Adipocyte (in vitro differentiated cells): ENCODE measurements at regions not wholly inside any gene's neighbourhood (a gene's known extent, or its start where the extent isn't known, plus 50 kb on each side); places are given as distances from the start of the nearest gene placed in this dataset.
"Not testable (repeated sequence)": the region's sequence is repeated elsewhere in the genome, so short reads cannot be mapped to it uniquely, and the experiment has no call there.

Experiments
- DNase-seq: peaks from one replicate; pipeline ENCODE4 v3.0.0-alpha.2; 2015; ENCODE audit warnings: low read depth
- H3K27me3 ChIP-seq: replicated peaks from 2 replicates; pipeline ENCODE4 v1.7.0; 2013; ENCODE audit warnings: mild to moderate bottlenecking, low read length, moderate library complexity; ENCODE audit not compliant: control insufficient read depth, insufficient read depth
- H3K36me3 ChIP-seq: 2 replicates; pipeline ENCODE4 v1.7.0; 2013; ENCODE audit warnings: low read length, mild to moderate bottlenecking, moderate library complexity; ENCODE audit not compliant: control insufficient read depth, insufficient read depth, severe bottlenecking
- H3K4me1 ChIP-seq: 2 replicates; pipeline ENCODE4 v1.7.0; 2013; ENCODE audit warnings: mild to moderate bottlenecking, low read length, moderate library complexity; ENCODE audit not compliant: control insufficient read depth, insufficient read depth
- H3K4me3 ChIP-seq: 2 replicates; pipeline ENCODE4 v1.7.0; 2013; ENCODE audit warnings: mild to moderate bottlenecking, low read length, moderate library complexity
- H3K9ac ChIP-seq: 2 replicates; pipeline ENCODE4 v1.7.0; 2013; ENCODE audit warnings: mild to moderate bottlenecking, low read length, moderate library complexity
- H3K9me3 ChIP-seq: 2 replicates; pipeline ENCODE4 v1.7.0; 2013; ENCODE audit warnings: mild to moderate bottlenecking, low read length, moderate library complexity; ENCODE audit not compliant: control insufficient read depth

- DNase-seq, H3K9me3 ChIP-seq, H3K9ac ChIP-seq, H3K4me1 ChIP-seq, H3K4me3 ChIP-seq, H3K27me3 ChIP-seq, H3K36me3 ChIP-seq: not testable (repeated sequence)
Observed at GRCh38 chr21:6464419-6464818, 4057.0 kb upstream of the TPTE start.

- not testable (repeated sequence) for H3K4me1 ChIP-seq, DNase-seq, H3K27me3 ChIP-seq, H3K36me3 ChIP-seq, H3K4me3 ChIP-seq, H3K9me3 ChIP-seq, H3K9ac ChIP-seq
Observed at GRCh38 chr21:6466081-6466698, 4055.2 kb upstream of the TPTE start.

GRCh38 chr21:6466707-6467106, 4054.7 kb upstream of the TPTE start:
- not testable (repeated sequence) for H3K9ac ChIP-seq, H3K36me3 ChIP-seq, H3K4me3 ChIP-seq, H3K27me3 ChIP-seq, H3K9me3 ChIP-seq, H3K4me1 ChIP-seq, DNase-seq

GRCh38 chr21:6467189-6467774, 4054.1 kb upstream of the TPTE start:
- not testable (repeated sequence) for H3K4me1 ChIP-seq, H3K9me3 ChIP-seq, H3K4me3 ChIP-seq, H3K9ac ChIP-seq, H3K27me3 ChIP-seq, H3K36me3 ChIP-seq, DNase-seq

- not testable (repeated sequence) for H3K9me3 ChIP-seq, H3K9ac ChIP-seq, DNase-seq, H3K4me3 ChIP-seq, H3K27me3 ChIP-seq, H3K36me3 ChIP-seq, H3K4me1 ChIP-seq
Observed at GRCh38 chr21:6467907-6468306, 4053.5 kb upstream of the TPTE start.

GRCh38 chr21:6468331-6468860, 4053.0 kb upstream of the TPTE start:
- H3K4me3 ChIP-seq, H3K9ac ChIP-seq, DNase-seq, H3K9me3 ChIP-seq, H3K4me1 ChIP-seq, H3K36me3 ChIP-seq, H3K27me3 ChIP-seq: not testable (repeated sequence)

GRCh38 chr21:6474250-6474968, 4047.0 kb upstream of the TPTE start:
- H3K4me3 ChIP-seq, H3K27me3 ChIP-seq, H3K9ac ChIP-seq, H3K36me3 ChIP-seq, H3K9me3 ChIP-seq, DNase-seq, H3K4me1 ChIP-seq: not testable (repeated sequence)

GRCh38 chr21:6481116-6481515, 4040.3 kb upstream of the TPTE start:
- H3K27me3 ChIP-seq, H3K36me3 ChIP-seq, H3K9ac ChIP-seq, H3K9me3 ChIP-seq, H3K4me1 ChIP-seq, H3K4me3 ChIP-seq, DNase-seq: not testable (repeated sequence)

- not testable (repeated sequence) for H3K9ac ChIP-seq
Observed at GRCh38 chr21:6482616-6483015, 4038.8 kb upstream of the TPTE start.

GRCh38 chr21:6483645-6484044, 4037.7 kb upstream of the TPTE start:
- H3K4me1 ChIP-seq, H3K9ac ChIP-seq, H3K9me3 ChIP-seq, H3K27me3 ChIP-seq, DNase-seq, H3K36me3 ChIP-seq, H3K4me3 ChIP-seq: not testable (repeated sequence)

More at GRCh38 chr21:6482616-6483015, 4038.8 kb upstream of the TPTE start:
- H3K27me3 ChIP-seq, DNase-seq, H3K9me3 ChIP-seq, H3K4me1 ChIP-seq, H3K36me3 ChIP-seq, H3K4me3 ChIP-seq: not testable (repeated sequence)

- H3K9ac ChIP-seq, H3K36me3 ChIP-seq, DNase-seq, H3K4me1 ChIP-seq, H3K4me3 ChIP-seq, H3K9me3 ChIP-seq, H3K27me3 ChIP-seq: not testable (repeated sequence)
Observed at GRCh38 chr21:6486821-6487220, 4034.6 kb upstream of the TPTE start.
